HG02981 (cell line): ENCODE measurements at regions not wholly inside any gene's neighbourhood (a gene's known extent, or its start where the extent isn't known, plus 50 kb on each side); places are given as distances from the start of the nearest gene placed in this dataset.
A peak's percentile ranks its signal among the peaks of the same experiment; 100 is the strongest.

Source experiments
- ATAC-seq: cut with Tn5 transposase; IDR thresholded peaks from one replicate; pipeline ENCODE4 v1.9.1; 2021; ENCODE audit warnings: mild to moderate bottlenecking, moderate library complexity; ENCODE audit not compliant: unreplicated experiment

DNA sequence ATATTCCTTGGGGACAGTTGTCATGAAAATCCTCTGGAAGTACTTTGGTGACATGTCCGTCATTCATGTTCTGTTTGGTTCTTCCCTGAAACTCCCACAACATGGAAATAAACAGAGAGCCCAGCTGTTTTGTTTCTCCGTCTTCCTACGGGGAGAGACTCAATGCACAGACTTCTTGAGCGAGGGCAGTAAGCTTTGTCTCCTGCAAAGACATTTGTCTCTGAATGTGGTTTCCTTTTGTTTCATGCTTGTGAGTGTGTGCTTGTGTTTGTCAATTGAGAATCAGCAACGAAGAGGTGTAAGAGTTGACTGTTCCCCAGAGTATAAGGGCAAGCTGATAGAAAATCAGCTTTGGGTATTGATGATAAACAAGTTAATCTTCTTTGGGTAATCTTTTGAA is 643.0 kb upstream of the RBFOX1 start:
- ATAC-seq = no peak

DNA sequence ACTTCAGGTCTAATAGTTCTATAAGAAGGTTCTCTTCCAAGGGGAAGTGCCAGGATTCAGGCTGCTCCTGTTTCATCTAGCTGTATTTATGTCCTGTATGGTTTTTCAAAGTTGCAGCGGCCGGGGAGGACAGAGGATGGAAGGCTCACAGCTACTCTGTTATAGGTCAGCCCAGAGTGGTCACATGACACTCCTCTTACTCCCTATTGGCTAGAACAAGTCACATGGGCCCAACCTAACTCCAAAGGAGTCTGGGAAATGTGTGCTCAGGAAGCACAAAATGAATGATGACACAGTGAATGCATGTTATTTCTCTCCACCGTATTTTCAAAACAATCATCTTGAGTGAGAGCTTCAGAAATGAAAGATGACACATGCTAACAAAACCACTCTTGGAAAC is 645.1 kb upstream of the RBFOX1 start:
- ATAC-seq = no peak

DNA sequence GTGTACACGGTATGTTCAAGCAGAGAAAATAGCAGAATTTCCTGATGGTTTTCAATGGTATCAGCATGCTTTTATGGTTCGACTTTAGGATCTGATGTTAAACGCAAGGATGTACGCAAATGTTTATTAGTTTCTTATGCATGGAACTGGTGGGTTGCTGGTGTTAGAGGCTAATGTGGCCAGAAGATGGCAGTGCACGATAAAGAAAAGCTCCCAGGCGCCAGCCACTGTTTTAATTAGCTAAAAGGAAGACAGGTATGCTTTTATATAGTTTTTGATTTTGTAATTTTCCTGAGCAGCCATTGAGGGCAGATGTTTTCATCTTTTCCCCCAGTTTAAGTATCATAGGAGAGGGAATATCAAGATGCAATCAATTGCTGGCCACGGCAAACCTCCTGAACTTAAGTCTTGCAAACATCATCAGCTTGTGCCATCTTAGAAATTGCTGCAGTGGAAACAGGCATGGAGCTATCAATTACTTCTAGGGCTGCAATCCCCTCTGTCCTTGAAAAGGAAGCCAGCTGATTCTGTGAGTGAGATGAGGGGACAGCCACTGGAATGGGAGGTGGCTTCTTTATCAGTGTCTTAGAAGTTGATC is 648.5 kb upstream of the RBFOX1 start:
- ATAC-seq = no peak

DNA sequence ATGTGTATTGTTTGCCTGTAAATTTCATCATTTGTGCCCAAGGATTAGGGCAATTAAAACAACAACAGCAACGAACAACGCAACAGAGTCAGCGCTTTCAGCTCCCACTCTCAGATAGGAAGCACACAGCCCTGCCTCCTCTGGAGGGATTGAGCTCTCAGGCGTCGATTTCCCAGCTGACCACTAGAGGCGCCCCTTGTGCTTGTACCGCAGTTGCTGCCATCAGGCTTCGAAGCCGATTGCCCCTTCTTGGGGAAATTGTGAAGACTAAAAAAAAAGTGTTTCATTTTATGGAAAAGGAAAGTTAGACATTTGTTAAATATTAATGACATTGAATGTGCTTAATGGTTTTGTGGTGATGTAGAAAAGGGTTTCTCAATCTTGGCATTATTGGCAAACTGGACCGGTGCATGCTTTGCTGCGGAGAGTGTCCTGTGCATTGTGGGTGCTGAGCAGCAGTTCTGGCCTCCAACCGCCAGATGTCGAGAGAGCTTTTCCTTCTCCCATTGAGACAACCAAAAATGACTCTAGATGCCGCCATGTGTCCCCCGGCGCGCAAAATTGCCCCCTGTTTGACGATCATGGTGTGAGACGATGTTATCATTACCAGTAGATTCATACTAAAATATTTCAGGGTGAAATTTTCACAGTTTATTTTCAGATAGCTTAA is 650.4 kb upstream of the RBFOX1 start:
- ATAC-seq = peak; percentile 48

DNA sequence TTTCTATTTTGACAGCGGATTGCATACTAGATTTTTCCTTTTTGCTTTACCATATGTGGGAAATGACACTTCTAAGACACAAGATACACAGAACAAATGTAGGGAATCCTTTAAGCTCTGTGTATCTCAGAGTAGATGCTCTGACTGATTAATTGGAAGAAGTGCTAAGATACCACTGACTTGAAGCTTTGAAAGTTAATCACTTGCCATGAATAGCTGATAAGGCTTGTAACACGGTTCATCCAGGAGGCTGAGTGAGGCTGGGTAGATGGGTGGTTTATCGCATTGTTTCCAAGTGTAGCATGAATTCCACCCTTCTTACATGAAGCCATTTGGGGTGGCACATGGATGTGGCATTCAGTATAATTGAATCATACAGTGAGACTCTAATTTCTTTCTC is 654.1 kb upstream of the RBFOX1 start:
- no peak for ATAC-seq

DNA sequence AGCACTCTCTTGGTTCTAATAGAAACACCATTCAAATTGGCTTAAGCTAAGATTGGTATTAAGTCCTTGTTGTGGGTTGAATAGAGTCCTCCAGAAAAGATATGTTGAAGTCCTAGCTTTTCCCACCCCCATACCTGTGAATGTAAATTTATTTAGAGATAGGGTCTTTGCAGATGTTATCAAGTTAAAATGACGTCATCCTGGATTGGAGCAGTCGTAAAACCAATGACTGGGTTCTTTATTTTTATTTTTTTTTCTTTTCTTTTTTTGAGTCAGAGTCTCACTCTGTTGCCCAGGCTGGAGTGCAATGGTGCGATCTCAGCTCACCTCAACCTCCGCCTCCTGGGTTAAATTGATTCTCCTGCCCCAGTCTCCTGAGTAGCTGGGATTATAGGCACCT is 658.6 kb upstream of the RBFOX1 start:
- ATAC-seq = no peak

DNA sequence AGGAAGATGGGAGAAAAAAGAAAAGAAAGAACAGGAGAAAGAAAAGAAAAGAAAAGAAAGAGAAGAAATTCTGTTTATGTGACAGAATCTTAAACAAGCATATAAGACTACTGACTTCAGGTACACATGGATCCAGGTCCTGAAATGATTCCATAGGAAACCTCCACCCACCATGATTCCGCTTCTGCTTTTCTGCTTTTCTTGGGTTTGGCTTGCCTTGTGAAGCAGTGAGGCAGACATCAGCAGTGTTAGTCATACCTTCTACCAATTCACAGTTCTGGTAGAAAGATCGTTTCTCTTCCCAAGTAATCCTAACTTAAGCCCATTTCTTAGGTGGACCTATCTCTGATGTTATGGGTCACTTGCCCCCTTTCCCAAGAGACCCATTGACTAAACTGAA is 660.1 kb upstream of the RBFOX1 start:
- no peak for ATAC-seq

DNA sequence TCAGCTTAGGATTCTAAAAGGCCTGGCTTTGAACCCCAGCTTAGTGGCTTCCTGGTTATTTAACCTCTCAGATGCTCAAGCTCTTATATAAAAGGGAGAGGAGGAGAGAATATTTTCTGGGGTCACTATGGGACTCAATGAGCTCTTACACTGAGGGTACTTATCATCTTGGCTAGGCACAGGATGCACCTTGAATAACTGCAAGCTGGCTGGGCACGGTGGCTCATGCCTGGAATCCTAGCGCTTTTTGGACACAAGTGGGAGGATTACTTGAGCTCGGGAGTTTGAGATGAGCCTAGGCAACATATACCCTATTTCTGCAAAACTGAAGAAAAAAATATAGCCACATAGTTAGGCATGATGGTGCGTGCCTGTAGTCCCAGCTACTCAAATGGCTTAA is 665.3 kb upstream of the RBFOX1 start:
- ATAC-seq = no peak

DNA sequence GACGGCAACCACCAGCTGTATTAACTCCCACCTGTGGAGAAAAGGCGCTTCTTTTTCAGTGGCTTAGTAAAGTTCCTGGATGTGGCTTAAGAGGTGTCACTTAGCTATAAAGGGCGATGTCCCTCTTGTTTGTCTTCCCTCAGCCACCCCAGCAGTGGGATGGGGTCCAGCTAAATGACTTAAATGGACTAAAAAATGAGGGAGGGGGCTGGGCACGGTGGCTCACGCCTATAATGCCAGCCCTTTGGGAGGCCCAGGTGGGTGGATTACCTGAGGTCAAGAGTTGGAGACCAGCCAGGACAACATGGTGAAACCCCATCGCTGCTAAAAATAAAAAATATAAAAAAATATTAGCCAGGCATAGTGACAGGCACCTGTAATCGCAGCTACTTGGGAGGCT is 667.5 kb upstream of the RBFOX1 start:
- no peak for ATAC-seq

DNA sequence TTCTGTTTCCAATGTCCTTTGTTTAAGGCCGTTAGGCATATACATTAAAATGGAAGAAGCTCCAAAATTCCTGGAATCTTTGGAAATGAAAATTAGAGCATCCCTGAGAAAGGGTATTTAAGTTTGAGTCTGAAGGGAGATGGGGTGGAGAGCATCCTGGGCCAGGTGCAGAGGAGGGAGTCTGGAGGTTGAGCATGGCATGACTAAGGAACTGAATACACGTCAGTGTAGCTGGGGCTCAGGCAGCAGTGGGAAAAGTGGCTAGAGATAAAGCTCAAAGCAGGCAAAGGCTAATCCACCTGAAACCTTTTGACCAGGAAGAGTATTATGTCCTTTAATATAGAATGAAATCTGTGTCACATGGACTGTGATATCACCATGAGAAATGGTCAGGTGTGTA is 669.0 kb upstream of the RBFOX1 start:
- ATAC-seq = no peak

DNA sequence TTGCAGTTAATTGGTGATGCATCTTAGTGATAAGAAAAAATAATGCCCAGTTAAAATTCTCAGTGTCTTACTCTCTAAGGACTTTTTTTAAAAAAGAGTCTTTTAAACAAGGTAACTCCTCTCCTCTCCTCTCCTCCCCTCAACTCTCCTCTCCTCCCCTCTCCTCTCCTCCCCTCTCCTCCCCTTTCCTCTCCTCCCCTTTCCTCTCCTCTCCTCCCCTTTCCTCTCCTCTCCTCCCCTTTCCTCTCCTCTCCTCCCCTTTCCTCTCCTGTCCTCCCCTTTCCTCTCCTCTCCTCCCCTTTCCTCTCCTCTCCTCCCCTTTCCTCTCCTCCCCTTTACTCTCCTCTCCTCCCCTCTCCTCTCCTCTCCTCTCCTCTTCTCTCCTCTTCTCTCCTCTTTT is 675.9 kb upstream of the RBFOX1 start:
- no peak for ATAC-seq

DNA sequence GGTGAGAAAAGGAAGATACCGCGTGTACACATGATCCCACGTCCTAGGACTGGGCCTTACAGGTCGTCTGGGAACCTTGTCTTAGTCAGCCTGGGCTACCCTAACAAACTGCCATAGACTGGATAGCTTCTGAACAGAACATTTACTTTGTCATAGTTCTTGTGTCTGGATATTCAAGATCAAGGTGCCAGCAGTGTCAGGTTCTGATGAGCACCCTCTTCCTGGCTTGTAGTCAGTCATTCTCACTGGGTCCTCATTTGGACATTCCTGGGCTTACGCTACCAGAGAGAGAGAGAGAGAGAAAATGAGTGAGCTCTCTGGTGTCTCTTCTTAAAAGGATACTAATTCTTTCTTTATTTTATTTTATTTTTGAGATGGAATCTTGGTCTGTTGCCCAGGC is 685.8 kb upstream of the RBFOX1 start:
- ATAC-seq = no peak

DNA sequence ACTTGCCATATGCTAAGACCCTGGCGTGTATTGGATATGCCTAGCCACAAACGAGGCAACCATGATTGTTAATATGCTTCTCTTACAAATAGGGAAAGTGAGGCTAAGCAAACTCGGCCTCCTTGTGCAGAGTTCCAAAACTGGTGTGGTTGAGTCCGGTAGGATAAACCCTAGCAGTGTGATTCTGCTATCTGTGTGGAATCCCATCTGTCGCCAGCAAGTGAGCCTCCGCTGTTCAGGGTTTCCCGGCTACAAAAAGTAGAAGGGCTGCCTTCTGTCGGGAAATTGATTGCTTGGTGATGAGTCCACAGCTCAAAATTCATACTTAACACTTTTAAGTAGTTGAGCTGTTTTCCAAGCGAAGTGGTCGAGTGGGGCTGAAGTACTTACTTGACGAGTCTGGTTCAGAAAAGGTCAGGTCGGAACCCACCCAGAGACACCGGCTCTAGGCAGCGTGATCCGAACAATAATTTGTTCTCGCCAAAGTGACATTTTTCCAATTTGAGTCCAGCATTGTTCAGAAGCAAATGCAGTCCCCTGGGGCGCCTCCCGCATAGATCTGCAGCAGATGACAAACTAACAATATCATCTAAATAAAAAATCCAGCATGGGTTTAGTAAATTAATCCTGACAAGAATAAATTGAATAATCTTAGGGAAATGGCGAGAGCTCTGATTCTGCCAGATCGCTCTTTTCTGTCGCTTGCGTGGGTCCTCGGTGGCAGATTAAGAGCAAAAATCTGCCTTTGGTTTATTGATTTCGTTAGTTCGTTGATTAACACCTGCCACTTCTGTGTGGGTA is 686.7 kb upstream of the RBFOX1 start:
- no peak for ATAC-seq

DNA sequence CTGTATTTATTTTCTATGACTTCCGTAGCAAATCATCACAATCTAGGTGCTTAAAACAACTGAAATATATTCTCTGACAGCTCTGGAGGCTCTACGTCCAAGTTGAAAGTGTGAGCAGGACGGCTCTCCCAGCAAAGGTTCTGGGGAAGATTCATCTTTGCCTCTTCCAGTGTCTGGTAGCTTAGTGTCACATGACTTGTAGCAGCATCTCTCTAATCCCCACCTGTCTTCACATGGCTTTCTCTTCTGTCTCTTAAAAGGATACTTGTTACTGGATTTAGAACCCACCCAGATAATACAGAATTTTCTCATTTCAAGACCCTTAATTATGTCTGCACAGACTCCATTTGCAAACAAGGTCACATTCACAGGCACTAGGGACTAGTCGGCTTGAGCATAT is 687.7 kb upstream of the RBFOX1 start:
- no peak for ATAC-seq

DNA sequence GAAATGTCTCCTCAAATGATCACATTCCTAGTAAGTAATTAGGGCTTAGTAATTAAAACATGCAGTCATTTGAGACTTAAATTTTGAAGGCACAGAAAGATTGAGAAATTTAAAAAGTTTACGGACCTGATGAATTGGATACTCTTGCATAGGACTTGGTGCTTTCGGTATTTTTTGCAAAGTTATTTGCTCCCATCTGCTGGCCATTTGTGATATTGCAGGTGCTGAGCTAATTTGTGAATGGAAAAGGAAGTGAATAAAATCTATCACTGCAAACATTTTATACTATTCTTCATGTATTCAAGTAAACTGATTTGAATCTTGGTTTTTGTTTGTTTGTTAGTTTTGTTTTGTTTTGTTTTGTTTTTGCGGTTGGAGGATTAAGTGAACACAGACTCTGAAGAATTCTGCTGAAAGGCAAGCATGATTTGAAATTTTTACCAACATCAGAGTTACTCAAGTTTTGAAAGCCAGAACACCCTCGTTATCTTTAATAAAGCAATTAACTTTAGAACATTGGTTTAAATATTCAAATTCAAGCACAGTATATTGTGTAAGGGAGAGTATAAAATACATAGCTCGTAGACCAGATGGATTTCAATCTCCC is 689.5 kb upstream of the RBFOX1 start:
- ATAC-seq = no peak

DNA sequence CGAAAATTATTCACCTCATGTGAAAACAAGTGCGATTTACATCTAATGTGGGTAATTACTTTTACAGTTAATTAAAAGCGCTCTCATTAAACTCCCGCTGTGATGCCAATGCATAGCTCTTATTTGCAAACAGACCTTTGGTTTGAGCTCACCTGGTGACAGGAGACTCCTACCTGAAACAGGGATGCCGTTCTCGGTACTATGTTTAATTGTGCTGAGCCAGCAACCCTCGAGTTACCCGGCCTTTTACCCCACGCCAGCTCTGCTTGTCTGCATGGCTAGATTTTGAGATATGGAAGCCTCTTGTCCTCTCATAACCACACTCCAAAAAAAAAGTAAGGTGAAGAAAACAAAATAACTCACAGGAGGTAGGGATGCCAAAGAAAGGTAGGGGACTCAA is 690.4 kb upstream of the RBFOX1 start:
- ATAC-seq = no peak

DNA sequence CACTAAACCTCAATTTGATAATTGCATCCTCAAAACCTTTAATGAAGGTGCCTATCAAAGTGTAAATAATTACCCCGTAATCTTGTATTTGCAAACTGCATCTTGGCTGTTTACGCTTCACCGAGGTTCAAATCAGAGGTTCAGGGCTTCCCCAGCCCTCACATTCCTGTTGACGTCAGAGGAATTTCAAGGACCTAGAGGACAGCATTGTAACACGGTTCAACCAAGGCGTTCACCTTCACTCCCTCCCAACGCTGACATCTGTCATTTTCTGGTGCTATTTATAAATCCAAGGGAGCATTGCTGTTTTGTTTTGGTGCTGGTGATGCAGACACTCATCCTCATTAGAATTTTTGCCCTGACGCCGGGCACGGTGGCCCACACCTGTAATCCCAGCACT is 691.6 kb upstream of the RBFOX1 start:
- ATAC-seq = no peak

DNA sequence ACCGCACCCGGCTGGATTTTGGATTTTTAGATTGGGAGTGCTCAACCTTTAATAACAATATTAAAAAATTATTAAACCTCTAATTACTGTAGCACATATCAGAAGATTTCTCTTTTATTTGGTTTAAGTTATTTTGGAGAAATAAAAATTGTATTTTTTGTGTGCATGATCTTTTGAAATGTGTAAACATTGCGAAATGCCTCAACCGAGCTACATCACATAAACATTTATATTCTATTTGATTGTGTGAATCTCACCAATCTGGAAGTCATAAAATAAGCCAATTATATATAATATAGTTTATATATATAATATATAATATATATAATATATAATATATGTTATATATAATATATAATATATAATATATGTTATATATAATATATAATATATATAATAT is 696.2 kb upstream of the RBFOX1 start:
- no peak for ATAC-seq

DNA sequence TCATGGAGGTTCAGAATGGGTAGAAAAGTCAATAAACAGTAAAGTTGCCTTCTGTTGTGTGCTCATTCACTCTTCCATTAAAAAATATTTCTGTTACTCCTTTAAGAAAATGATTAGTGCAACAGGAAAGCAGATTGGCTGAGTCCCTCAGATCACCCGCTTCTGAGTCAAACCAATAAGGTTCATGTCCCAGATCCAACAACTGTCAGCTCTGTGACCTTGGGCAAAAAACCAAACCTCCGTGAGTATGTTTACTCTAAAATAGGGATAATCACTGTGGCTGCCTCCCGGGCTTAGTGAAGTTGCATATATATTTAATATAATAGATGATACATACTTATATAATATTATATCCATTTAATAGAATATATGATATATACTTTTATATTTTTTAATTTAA is 698.5 kb upstream of the RBFOX1 start:
- no peak for ATAC-seq

DNA sequence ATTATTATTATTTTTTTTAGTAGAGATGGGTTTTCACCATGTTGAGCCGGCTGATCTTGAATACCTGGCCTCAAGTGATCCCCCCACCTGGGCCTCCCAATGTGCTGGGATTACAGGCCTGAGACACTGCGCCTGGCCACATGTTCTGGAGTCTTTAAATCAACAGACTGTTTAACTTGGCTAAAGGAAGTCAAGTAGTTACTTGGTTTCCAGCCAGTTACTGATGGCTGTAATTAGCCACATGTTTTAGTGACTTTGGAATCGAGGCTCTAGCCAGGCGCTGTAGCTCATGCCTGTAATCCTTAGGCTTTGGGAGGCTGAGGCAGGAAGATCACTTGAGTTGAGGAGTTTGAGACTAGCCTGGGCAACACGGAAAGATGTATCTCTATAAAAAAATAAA is 699.2 kb upstream of the RBFOX1 start:
- no peak for ATAC-seq

DNA sequence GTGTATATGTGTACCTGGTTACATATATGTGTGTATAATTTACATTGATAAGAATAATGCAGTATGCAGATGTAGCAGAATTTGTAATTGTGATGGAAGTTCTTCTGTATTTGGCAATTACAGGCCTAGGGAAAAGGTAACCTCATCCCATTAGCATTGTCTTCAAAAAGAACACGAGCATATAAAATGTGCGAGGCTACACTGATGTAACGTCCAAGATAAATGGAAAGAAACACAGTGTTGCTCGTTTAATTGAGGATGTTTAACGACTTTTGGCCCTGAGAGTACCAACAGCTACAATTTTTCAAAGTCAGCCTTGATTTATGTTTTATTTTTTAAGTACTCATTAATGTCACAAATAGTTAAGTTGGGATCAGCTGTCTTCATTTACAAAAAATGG is 703.5 kb upstream of the RBFOX1 start:
- no peak for ATAC-seq

DNA sequence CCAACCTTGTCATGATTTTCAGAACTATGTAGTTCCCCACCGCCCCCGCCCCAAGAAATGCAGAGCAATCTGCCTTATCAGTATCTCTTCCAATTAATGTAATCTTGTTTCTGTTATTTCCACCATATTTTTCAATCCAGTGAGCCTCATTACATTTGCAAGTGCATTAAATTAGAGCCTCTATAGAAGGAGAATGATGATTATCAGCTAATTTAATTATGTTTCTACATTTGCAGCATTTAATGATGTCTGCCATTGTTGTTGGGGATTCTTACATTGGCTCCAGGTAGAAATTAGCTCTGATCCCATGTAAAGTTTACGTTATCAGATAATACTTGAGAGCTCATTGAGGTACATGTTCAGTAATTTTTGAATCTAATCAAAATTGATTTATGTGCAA is 707.0 kb upstream of the RBFOX1 start:
- ATAC-seq = no peak
